ENCODE measurements at regions not wholly inside any gene's neighbourhood (a gene's known extent, or its start where the extent isn't known, plus 50 kb on each side); places are given as distances from the start of the nearest gene placed in this dataset.

- intact Hi-C loops (cut with micrococcal nuclease; ENCODE audit: unreplicated experiment), result no loop called here
- TF ChIP-seq, protein P1, sequence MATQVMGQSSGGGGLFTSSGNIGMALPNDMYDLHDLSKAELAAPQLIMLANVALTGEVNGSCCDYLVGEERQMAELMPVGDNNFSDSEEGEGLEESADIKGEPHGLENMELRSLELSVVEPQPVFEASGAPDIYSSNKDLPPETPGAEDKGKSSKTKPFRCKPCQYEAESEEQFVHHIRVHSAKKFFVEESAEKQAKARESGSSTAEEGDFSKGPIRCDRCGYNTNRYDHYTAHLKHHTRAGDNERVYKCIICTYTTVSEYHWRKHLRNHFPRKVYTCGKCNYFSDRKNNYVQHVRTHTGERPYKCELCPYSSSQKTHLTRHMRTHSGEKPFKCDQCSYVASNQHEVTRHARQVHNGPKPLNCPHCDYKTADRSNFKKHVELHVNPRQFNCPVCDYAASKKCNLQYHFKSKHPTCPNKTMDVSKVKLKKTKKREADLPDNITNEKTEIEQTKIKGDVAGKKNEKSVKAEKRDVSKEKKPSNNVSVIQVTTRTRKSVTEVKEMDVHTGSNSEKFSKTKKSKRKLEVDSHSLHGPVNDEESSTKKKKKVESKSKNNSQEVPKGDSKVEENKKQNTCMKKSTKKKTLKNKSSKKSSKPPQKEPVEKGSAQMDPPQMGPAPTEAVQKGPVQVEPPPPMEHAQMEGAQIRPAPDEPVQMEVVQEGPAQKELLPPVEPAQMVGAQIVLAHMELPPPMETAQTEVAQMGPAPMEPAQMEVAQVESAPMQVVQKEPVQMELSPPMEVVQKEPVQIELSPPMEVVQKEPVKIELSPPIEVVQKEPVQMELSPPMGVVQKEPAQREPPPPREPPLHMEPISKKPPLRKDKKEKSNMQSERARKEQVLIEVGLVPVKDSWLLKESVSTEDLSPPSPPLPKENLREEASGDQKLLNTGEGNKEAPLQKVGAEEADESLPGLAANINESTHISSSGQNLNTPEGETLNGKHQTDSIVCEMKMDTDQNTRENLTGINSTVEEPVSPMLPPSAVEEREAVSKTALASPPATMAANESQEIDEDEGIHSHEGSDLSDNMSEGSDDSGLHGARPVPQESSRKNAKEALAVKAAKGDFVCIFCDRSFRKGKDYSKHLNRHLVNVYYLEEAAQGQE (IDR thresholded peaks at IDR 0.05; ENCODE audit: insufficient read depth in 1 of 2, low read depth in 2 of 2, low read length in 1 of 2), result no peak
- no peak for TF ChIP-seq CTCF (IDR thresholded peaks at IDR 0.05)
- TF ChIP-seq TCF7L2 (IDR thresholded peaks at IDR 0.05; ENCODE audit: low read depth, low read length), result no peak
- no peak for TF ChIP-seq SIN3A (IDR thresholded peaks at IDR 0.05; ENCODE audit: borderline replicate concordance, insufficient read depth, low read depth, low read length)
- no peak for TF ChIP-seq POLR2AphosphoS5 (IDR thresholded peaks at IDR 0.05; ENCODE audit: low read depth, low read length)
- H3K27me3 ChIP-seq (ENCODE audit: control insufficient read depth, insufficient read depth, low read length), result no peaks in the 10 kb centered on the region; the same call in 1 of the 2 replicates
- H3K36me3 ChIP-seq (ENCODE audit: control insufficient read depth, insufficient read depth, low read length), result no peaks in the 10 kb centered on the region
- H3K4me1 ChIP-seq (ENCODE audit: control insufficient read depth, insufficient read depth, low read length), result no peaks in the 10 kb centered on the region
- DNase-seq (ENCODE audit: low read depth, low spot score) (no peak), ATAC-seq (no peak)
- H3K9me3 ChIP-seq (ENCODE audit: control insufficient read depth, insufficient read depth, low read depth, low read length), result no peaks in the 10 kb centered on the region
- CTCF ChIA-PET, result no interaction called here
- H3K27ac ChIP-seq (ENCODE audit: low read length), result no peak overlapping the region
- POLR2A ChIA-PET, result no interaction called here
- in situ Hi-C loops (cut with HindIII; ENCODE audit: low pct_unique_long_range_greater_than_20kb, low sequenced_read_pairs), result no loop called here
- H3K4me3 ChIP-seq (ENCODE audit: low read depth in 2 of 2, low read length in 2 of 2), result no peak overlapping the region
- no TSS peak for BruUV-seq (replicated peaks)
Observed at GRCh38 chr2:21254170-21254965, 130.6 kb downstream of the TDRD15 start.

- intact Hi-C loops (cut with micrococcal nuclease; ENCODE audit: unreplicated experiment), result no loop called here
- TF ChIP-seq CTCF (IDR thresholded peaks at IDR 0.05) (no peak), SIN3A (IDR thresholded peaks at IDR 0.05; ENCODE audit: borderline replicate concordance, insufficient read depth, low read depth, low read length) (no peak), POLR2AphosphoS5 (IDR thresholded peaks at IDR 0.05; ENCODE audit: low read depth, low read length) (no peak), TCF7L2 (IDR thresholded peaks at IDR 0.05; ENCODE audit: low read depth, low read length) (no peak)
- TF ChIP-seq, protein P1 (IDR thresholded peaks at IDR 0.05; ENCODE audit: insufficient read depth in 1 of 2, low read depth in 2 of 2, low read length in 1 of 2), result no peak
- Histone ChIP-seq H3K9me3 (ENCODE audit: control insufficient read depth, insufficient read depth, low read depth, low read length) (no peaks in the 10 kb centered on the region), H3K27ac (ENCODE audit: low read length) (no peak overlapping the region), H3K36me3 (ENCODE audit: control insufficient read depth, insufficient read depth, low read length) (no peaks in the 10 kb centered on the region), H3K4me1 (ENCODE audit: control insufficient read depth, insufficient read depth, low read length) (no peaks in the 10 kb centered on the region), H3K4me3 (ENCODE audit: low read depth in 2 of 2, low read length in 2 of 2) (no peak overlapping the region), H3K27me3 (ENCODE audit: control insufficient read depth, insufficient read depth, low read length) (no peaks in the 10 kb centered on the region; the same call in 1 of the 2 replicates)
- DNase-seq (ENCODE audit: low read depth, low spot score) (no peak), ATAC-seq (no peak)
- POLR2A ChIA-PET, result no interaction called here
- in situ Hi-C loops (cut with HindIII; ENCODE audit: low pct_unique_long_range_greater_than_20kb, low sequenced_read_pairs), result no loop called here
- BruUV-seq (replicated peaks), result no TSS peak
- CTCF ChIA-PET, result no interaction called here
Observed at GRCh38 chr2:21256006-21256405, 132.2 kb downstream of the TDRD15 start.

Data from Panc1 (cell line).